Uterus (tissue), 3 donors: ENCODE measurements at regions not wholly inside any gene's neighbourhood (a gene's known extent, or its start where the extent isn't known, plus 50 kb on each side); places are given as distances from the start of the nearest gene placed in this dataset.

Experiments used
- DNase-seq, 2 donors: peaks; one replicate each; pipeline ENCODE4 v3.0.0-alpha.2; 2019 to 2020
- H3K27ac ChIP-seq, 2 donors: fragments of 200-600 bp; sonication (generic); 1 replicate in 1 of 2; 2 replicates in 1 of 2; pipeline ENCODE4 v1.5.1; 2016 to 2018
- H3K27me3 ChIP-seq, 2 donors: fragments of 200-600 bp; sonication (generic); one replicate each; pipeline ENCODE4 v1.5.1; 2018 to 2019; ENCODE audit warnings: control low read depth in 1 of 2
- H3K36me3 ChIP-seq, 2 donors: fragments of 200-600 bp; sonication (generic); one replicate each; pipeline ENCODE4 v1.5.1; 2019; ENCODE audit warnings: control low read depth in 1 of 2
- H3K4me1 ChIP-seq, 2 donors: fragments of 200-600 bp; sonication (generic); one replicate each; pipeline ENCODE4 v1.5.1; 2018 to 2019; ENCODE audit warnings: control low read depth in 1 of 2
- H3K4me3 ChIP-seq, 2 donors: fragments of 200-600 bp; sonication (generic); 1 replicate in 1 of 2; 2 replicates in 1 of 2; pipeline ENCODE4 v1.5.1; 2018 to 2019; ENCODE audit warnings: mild to moderate bottlenecking in 1 of 2
- H3K9me3 ChIP-seq, 2 donors: fragments of 200-600 bp; sonication (generic); one replicate each; pipeline ENCODE4 v1.5.1; 2019; ENCODE audit warnings: control low read depth in 1 of 2
- POLR2A ChIP-seq, 2 donors: fragments of 450-650 bp; IDR thresholded peaks; one replicate each; pipeline ENCODE4 v1.6.1; 2016; ENCODE audit warnings: antibody characterized with exemption in 2 of 2, mild to moderate bottlenecking in 1 of 2, moderate library complexity in 1 of 2
- intact Hi-C: fragments of 100-400 bp; cut with DNase I; formaldehyde crosslinking; loops from one replicate; pipeline ENCODE4 v1.15.1; 2023; ENCODE audit warnings: low total_unique reads
- TF ChIP-seq, protein P1 (sequence below), 4 experiments: fragments of 200-600 bp in 2 of 4; fragments of 450-650 bp in 2 of 4; sonication (generic) in 2 of 4; IDR thresholded peaks; one replicate each; pipeline ENCODE4 v1.5.1; 2016 to 2019; ENCODE audit warnings: antibody characterized with exemption in 4 of 4, mild to moderate bottlenecking in 2 of 4, moderate library complexity in 1 of 4
- donor health status: DM: yes; HTN: yes; CAD: no.

DNA sequence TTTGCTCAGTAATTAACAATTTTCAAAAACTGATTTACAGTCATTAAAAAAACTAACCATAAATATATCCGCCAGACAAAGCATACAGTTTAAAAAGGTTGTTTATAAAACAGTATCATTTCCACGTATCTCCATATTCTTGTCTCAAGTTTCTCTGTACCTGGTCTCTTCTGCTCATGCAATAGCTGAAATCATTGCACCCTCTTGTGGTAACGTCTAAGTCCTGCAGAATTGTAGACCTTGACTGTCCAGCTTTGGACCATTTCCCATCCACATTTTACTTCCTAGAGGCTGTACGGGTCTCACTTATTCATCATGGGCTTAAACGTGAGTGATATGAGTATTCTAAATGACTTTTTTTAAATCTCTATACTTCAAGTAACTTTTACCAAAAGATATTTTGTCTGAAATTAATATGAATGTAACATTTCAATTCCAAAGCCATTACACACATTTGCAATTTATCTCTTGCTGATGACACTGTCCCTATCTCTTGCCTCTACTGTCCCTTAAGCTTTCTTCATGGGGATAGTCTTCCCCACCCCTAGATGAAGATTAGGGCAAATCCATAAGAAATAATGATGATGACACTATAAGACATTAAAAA lies 118.5 kb downstream of the BTC start:
- intact Hi-C loops: no loop called here
- Histone ChIP-seq H3K4me3 (no peak overlapping the region), H3K36me3 (no peaks in the 10 kb centered on the region), H3K27ac (no peak overlapping the region), H3K27me3 (no peaks in the 10 kb centered on the region), H3K4me1 (no peaks in the 10 kb centered on the region), H3K9me3 (no peaks in the 10 kb centered on the region)
- no peak for DNase-seq
- TF ChIP-seq POLR2A (IDR thresholded peaks at IDR 0.05): no peak
- TF ChIP-seq, protein P1, sequence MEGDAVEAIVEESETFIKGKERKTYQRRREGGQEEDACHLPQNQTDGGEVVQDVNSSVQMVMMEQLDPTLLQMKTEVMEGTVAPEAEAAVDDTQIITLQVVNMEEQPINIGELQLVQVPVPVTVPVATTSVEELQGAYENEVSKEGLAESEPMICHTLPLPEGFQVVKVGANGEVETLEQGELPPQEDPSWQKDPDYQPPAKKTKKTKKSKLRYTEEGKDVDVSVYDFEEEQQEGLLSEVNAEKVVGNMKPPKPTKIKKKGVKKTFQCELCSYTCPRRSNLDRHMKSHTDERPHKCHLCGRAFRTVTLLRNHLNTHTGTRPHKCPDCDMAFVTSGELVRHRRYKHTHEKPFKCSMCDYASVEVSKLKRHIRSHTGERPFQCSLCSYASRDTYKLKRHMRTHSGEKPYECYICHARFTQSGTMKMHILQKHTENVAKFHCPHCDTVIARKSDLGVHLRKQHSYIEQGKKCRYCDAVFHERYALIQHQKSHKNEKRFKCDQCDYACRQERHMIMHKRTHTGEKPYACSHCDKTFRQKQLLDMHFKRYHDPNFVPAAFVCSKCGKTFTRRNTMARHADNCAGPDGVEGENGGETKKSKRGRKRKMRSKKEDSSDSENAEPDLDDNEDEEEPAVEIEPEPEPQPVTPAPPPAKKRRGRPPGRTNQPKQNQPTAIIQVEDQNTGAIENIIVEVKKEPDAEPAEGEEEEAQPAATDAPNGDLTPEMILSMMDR (IDR thresholded peaks at IDR 0.05): peak; percentile 48 to 64 (median 52)

DNA sequence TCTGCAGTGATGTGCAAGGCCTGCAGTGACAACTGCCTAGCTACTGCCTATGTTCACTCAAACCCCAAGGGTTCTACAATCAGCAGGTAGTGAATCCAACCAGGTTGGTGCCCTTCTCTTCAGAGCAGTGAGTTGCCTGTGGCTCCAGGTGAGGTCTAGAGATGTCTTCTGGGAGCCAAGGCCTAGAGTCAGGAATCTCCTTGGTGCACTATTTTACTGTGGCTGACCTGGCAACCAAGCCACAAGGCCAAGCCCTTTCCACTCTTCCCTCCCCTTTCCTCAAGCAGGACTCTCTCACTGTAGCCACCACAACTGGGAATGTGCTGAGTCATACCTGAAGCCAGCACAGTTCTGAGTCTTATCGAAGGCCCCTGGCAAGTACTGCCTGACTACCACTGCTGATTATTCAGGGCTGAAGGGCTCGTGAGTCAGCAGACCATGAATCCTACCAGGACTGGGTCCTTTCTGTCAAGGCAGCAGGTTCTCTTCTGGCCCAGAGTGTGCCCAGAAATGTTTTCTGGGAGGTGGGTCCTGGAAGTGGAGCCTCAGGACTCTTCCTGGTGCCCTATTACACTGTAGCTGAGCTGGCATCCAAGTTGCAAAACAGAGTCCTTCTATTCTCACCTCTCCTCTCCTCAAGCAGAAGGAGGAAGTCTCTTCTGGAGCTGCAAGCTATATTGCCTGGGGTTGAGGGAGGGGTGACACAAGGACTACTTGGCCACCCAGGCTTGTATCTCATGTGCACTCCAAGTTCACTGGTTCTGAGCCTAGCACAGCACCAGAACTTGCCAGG lies 111.6 kb downstream of the BTC start:
- no peaks in the 10 kb centered on the region for H3K27me3 ChIP-seq
- TF ChIP-seq POLR2A (IDR thresholded peaks at IDR 0.05): no peak
- TF ChIP-seq, protein P1 (IDR thresholded peaks at IDR 0.05): no peak
- H3K4me3 ChIP-seq: no peak overlapping the region
- intact Hi-C loops: no loop called here
- H3K27ac ChIP-seq: no peak overlapping the region
- no peak for DNase-seq
- H3K9me3 ChIP-seq: no peaks in the 10 kb centered on the region
- no peaks in the 10 kb centered on the region for H3K36me3 ChIP-seq
- H3K4me1 ChIP-seq: no peaks in the 10 kb centered on the region

DNA sequence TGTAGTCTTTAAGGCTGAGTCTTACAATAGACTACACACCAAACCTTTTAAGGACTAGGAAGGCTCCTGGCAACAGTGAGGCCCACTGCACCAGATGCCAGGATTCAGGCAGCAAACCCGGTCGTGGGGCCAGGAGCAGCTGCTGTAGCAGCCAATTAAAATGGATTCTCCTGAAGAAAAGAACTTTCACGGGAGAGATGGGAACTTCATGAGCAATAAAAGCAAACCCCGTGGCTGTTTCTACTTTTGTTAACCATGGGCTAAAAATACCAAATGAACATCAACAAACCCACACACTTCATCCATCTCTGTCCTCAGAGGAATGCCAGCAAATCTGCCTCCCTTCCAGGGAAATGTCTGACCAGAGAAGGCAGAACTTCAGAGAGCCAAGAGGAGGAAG lies 101.4 kb downstream of the BTC start:
- H3K9me3 ChIP-seq: no peaks in the 10 kb centered on the region
- H3K4me3 ChIP-seq: no peak overlapping the region
- no peak overlapping the region for H3K27ac ChIP-seq
- H3K4me1 ChIP-seq: no peaks in the 10 kb centered on the region
- H3K27me3 ChIP-seq: no peaks in the 10 kb centered on the region
- TF ChIP-seq, protein P1 (IDR thresholded peaks at IDR 0.05): no peak
- TF ChIP-seq POLR2A (IDR thresholded peaks at IDR 0.05): no peak
- intact Hi-C loops: no loop called here
- no peaks in the 10 kb centered on the region for H3K36me3 ChIP-seq
- DNase-seq: no peak
